ENCODE measurements at regions not wholly inside any gene's neighbourhood (a gene's known extent, or its start where the extent isn't known, plus 50 kb on each side); places are given as distances from the start of the nearest gene placed in this dataset.

DNA sequence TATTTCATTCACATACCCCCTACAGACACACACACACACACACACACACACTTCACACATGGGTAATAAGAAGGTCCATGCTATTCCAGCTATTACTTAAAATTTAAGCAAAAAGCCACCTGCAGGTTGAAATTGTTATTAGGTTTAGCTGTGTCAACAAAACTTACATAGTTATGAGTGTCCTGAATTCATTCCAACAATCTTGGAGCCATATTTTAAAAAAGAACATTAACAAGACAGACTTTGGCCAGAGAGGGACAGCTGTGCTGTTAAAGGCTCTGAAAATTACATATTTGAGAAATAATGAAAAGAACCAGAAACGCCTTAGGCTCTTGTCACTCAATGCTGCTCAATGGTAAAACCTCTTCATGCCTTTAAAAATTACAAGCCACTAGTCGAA is 455.3 kb downstream of the EPM2A start:
- TF ChIP-seq YY1 (IDR thresholded peaks at IDR 0.05; ENCODE audit: low read depth) (no peak), TAF1 (IDR thresholded peaks at IDR 0.05; ENCODE audit: low read depth) (no peak), RAD21 (IDR thresholded peaks at IDR 0.05; ENCODE audit: low read depth) (no peak), TEAD4 (IDR thresholded peaks at IDR 0.05) (no peak), CREB1 (IDR thresholded peaks at IDR 0.05; ENCODE audit: low read depth) (no peak), ZBTB7A (IDR thresholded peaks at IDR 0.05; ENCODE audit: low read depth) (no peak), EP300 (IDR thresholded peaks at IDR 0.05; ENCODE audit: borderline replicate concordance) (no peak)
- TF ChIP-seq, protein P1, sequence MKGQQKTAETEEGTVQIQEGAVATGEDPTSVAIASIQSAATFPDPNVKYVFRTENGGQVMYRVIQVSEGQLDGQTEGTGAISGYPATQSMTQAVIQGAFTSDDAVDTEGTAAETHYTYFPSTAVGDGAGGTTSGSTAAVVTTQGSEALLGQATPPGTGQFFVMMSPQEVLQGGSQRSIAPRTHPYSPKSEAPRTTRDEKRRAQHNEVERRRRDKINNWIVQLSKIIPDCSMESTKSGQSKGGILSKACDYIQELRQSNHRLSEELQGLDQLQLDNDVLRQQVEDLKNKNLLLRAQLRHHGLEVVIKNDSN (IDR thresholded peaks at IDR 0.05) = no peak

DNA sequence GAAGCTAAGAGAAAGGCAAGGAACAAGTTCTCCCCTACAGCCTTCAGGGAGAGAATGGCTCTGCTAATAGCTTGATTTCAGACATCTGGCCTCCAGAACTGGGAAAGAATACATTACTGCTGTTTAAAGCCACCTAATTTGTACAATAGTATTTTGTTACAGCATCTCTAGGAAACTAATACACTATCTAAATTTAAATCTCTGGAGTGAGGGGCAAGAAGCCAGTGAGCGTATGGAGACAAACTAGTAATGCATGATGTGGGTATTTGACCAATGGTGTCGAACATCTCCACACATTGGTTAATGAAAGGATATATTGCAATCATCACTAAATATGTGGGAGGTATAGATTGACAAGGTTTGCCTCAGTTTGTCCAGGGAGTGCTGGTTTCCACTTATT is 451.5 kb downstream of the EPM2A start:
- no peak for TF ChIP-seq YY1 (IDR thresholded peaks at IDR 0.05; ENCODE audit: low read depth)
- no peak for TF ChIP-seq EGR1 (IDR thresholded peaks at IDR 0.05)
- TF ChIP-seq EP300 (IDR thresholded peaks at IDR 0.05; ENCODE audit: borderline replicate concordance) = no peak
- no peak for TF ChIP-seq TAF1 (IDR thresholded peaks at IDR 0.05; ENCODE audit: low read depth)
- TF ChIP-seq, protein P1 (IDR thresholded peaks at IDR 0.05) = no peak

DNA sequence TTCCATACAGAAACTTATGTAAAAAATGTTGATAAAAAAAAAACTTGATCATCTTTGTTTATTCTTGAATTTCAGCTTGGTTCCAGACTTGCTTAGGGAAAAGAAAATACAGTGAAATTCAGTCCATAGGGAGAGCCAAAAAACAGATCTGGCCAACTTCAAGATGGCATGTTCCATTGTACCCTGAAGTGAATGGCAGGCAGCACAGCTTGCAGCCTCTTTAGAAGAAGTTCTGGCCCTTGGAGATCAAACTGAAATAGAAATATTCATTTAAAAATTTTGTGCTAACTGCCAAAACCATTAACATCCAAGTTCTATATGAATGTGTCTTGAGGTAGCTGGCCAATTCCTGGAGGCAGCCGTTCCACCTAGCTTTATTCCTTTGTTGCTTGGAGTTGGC is 448.4 kb downstream of the EPM2A start:
- TF ChIP-seq CREB1 (IDR thresholded peaks at IDR 0.05; ENCODE audit: low read depth) (no peak), NFIC (IDR thresholded peaks at IDR 0.05) (no peak), RAD21 (IDR thresholded peaks at IDR 0.05; ENCODE audit: low read depth) (no peak), TAF1 (IDR thresholded peaks at IDR 0.05; ENCODE audit: low read depth) (no peak), ZBTB7A (IDR thresholded peaks at IDR 0.05; ENCODE audit: low read depth) (no peak)
- TF ChIP-seq, protein P2, sequence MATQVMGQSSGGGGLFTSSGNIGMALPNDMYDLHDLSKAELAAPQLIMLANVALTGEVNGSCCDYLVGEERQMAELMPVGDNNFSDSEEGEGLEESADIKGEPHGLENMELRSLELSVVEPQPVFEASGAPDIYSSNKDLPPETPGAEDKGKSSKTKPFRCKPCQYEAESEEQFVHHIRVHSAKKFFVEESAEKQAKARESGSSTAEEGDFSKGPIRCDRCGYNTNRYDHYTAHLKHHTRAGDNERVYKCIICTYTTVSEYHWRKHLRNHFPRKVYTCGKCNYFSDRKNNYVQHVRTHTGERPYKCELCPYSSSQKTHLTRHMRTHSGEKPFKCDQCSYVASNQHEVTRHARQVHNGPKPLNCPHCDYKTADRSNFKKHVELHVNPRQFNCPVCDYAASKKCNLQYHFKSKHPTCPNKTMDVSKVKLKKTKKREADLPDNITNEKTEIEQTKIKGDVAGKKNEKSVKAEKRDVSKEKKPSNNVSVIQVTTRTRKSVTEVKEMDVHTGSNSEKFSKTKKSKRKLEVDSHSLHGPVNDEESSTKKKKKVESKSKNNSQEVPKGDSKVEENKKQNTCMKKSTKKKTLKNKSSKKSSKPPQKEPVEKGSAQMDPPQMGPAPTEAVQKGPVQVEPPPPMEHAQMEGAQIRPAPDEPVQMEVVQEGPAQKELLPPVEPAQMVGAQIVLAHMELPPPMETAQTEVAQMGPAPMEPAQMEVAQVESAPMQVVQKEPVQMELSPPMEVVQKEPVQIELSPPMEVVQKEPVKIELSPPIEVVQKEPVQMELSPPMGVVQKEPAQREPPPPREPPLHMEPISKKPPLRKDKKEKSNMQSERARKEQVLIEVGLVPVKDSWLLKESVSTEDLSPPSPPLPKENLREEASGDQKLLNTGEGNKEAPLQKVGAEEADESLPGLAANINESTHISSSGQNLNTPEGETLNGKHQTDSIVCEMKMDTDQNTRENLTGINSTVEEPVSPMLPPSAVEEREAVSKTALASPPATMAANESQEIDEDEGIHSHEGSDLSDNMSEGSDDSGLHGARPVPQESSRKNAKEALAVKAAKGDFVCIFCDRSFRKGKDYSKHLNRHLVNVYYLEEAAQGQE (IDR thresholded peaks at IDR 0.05; ENCODE audit: low read depth) = no peak

DNA sequence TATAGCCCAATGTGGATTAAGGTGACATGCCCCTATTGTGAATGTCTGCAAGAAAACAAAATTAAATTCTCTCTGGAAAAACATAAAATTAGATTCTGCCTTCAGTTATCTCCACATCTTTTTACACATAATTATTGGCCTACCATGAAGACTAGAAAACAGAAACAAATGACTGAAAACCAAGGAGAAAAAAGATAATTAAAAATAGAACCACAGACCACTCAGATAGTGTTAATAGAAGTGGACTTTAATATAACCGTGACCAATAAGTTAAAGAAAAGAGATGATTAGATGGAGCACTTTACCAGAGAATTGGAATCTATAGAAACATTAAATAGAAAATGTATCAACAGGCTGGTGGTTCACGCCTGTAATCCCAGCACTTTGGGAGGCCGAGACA is 445.7 kb downstream of the EPM2A start:
- TF ChIP-seq CREB1 (IDR thresholded peaks at IDR 0.05; ENCODE audit: low read depth) = no peak
- TF ChIP-seq YY1 (IDR thresholded peaks at IDR 0.05; ENCODE audit: low read depth) = no peak

DNA sequence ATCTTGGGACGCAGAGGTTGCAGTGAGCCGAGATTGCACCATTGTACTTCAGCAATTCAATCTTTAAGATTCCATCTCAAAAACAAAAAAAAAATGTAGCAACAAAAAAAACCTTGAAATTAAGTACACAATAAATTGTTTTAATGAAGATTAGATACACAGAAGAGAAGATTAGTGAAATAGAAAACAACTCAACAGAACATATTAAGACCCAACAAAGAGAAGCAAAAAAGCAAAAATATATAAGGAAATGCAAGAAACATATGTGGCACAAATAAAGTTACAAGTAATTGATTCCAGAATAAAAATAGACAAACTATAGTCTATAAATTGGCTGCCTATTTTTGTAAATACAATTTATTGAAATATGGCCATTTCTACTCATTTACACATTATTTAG is 445.2 kb downstream of the EPM2A start:
- TF ChIP-seq YY1 (IDR thresholded peaks at IDR 0.05; ENCODE audit: low read depth) (no peak), NFIC (IDR thresholded peaks at IDR 0.05) (no peak), RAD21 (IDR thresholded peaks at IDR 0.05; ENCODE audit: low read depth) (no peak), CEBPB (IDR thresholded peaks at IDR 0.05) (no peak), TCF12 (IDR thresholded peaks at IDR 0.05; ENCODE audit: low read depth) (no peak), EP300 (IDR thresholded peaks at IDR 0.05; ENCODE audit: borderline replicate concordance) (no peak), EGR1 (IDR thresholded peaks at IDR 0.05) (no peak), TAF1 (IDR thresholded peaks at IDR 0.05; ENCODE audit: low read depth) (no peak), FOXM1 (IDR thresholded peaks at IDR 0.05; ENCODE audit: borderline replicate concordance, low read depth) (no peak), CREB1 (IDR thresholded peaks at IDR 0.05; ENCODE audit: low read depth) (no peak), TEAD4 (IDR thresholded peaks at IDR 0.05) (no peak)
- TF ChIP-seq, protein P2 (IDR thresholded peaks at IDR 0.05; ENCODE audit: low read depth) = no peak

DNA sequence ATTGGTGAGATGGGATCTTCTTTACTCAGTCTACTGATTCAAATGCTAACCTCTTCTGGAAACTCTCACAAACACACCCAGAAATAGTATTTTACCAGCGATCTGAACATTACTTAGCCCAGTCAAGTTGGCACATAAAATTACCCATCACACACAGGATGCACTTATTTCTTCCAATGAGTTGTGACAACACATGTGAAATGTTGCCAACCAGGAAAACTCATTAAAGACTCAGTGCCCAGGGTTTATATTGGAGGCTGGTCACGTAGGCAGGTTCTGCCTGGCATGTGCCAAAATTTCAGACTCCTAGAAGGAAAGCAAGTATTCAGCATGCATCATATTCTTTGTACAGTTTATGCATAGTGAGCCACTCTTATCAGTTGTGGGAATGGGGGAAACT is 443.3 kb downstream of the EPM2A start:
- TF ChIP-seq EGR1 (IDR thresholded peaks at IDR 0.05) = no peak
- no peak for TF ChIP-seq NFIC (IDR thresholded peaks at IDR 0.05)

DNA sequence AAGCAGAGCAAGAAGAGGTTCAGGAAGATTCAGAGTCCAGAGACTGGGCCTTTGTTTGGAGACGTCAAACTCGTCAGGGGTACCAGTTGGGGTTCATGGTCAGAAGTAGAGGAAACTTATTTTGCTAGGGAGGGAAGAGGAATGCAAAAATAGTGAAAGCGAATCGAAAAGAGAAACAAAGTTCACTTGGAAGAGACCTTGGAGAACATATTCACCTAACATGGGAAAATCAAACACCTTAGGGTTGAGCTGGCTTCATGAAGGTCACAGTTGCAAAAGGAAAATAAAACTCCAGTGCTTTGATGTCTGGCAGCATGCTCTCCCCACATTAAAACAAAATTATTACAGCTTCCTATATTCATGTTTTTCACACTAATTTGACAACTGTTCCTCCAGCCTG is 440.4 kb downstream of the EPM2A start:
- no peak for TF ChIP-seq TCF12 (IDR thresholded peaks at IDR 0.05; ENCODE audit: low read depth)
- TF ChIP-seq FOXM1 (IDR thresholded peaks at IDR 0.05; ENCODE audit: borderline replicate concordance, low read depth) = no peak
- no peak for TF ChIP-seq TAF1 (IDR thresholded peaks at IDR 0.05; ENCODE audit: low read depth)
- no peak for TF ChIP-seq EGR1 (IDR thresholded peaks at IDR 0.05)
- TF ChIP-seq NFIC (IDR thresholded peaks at IDR 0.05) = no peak
- TF ChIP-seq EP300 (IDR thresholded peaks at IDR 0.05; ENCODE audit: borderline replicate concordance) = no peak
- no peak for TF ChIP-seq TEAD4 (IDR thresholded peaks at IDR 0.05)
- no peak for TF ChIP-seq ZBTB7A (IDR thresholded peaks at IDR 0.05; ENCODE audit: low read depth)
- TF ChIP-seq YY1 (IDR thresholded peaks at IDR 0.05; ENCODE audit: low read depth) = no peak
- no peak for TF ChIP-seq RAD21 (IDR thresholded peaks at IDR 0.05; ENCODE audit: low read depth)
- TF ChIP-seq, protein P2 (IDR thresholded peaks at IDR 0.05; ENCODE audit: low read depth) = no peak
- no peak for TF ChIP-seq CEBPB (IDR thresholded peaks at IDR 0.05)
